ENCODE measurements at regions not wholly inside any gene's neighbourhood (a gene's known extent, or its start where the extent isn't known, plus 50 kb on each side); places are given as distances from the start of the nearest gene placed in this dataset.

- CTCF ChIA-PET: no interaction called here
These were observed 1291.0 kb upstream of the CNTN5 start for GRCh38 chr11:97729546-97730272.

GRCh38 chr11:97732011-97732632, 1288.6 kb upstream of the CNTN5 start:
- CTCF ChIA-PET: no interaction called here

More at GRCh38 chr11:97729546-97730272, 1291.0 kb upstream of the CNTN5 start:
- H3K4me3 ChIP-seq (ENCODE audit: low read depth, low read length): no peak overlapping the region
- H3K9me3 ChIP-seq: 0 out of 2 replicates have a peak, but pooled peaks cover 3% of the 10 kb centered on the region
- Mint-ChIP-seq H3K9me3 (ENCODE audit: unreplicated experiment) (peaks cover 29% of the 10 kb centered on the region), H3K27ac (ENCODE audit: unreplicated experiment) (no peak overlapping the region), H3K27me3 (ENCODE audit: insufficient read depth, unreplicated experiment) (no peaks in the 10 kb centered on the region), H3K4me1 (ENCODE audit: low read depth, unreplicated experiment) (peaks cover 17% of the 10 kb centered on the region), H3K4me3 (ENCODE audit: unreplicated experiment) (no peak overlapping the region), H3K36me3 (ENCODE audit: insufficient read depth, unreplicated experiment) (peaks cover 4% of the 10 kb centered on the region)
- POLR2A ChIA-PET: no interaction called here
- peaks cover 21% of the 10 kb centered on the region for H3K4me1 ChIP-seq
- H3K36me3 ChIP-seq (ENCODE audit: control insufficient read depth, insufficient read depth, low read length): no peaks in the 10 kb centered on the region
- no TSS peak for BruUV-seq (replicated peaks)
- no peaks in the 10 kb centered on the region for H3K27me3 ChIP-seq (replicated peaks; ENCODE audit: control insufficient read depth, insufficient read depth, low read length)
- TF ChIP-seq CTCF (IDR thresholded peaks at IDR 0.05; ENCODE audit: insufficient read depth in 1 of 2, low read depth in 1 of 2, low read length in 1 of 2, severe bottlenecking in 1 of 2, unreplicated experiment in 1 of 2): no peak
- no peak for DNase-seq
- intact Hi-C loops (cut with micrococcal nuclease; ENCODE audit: unreplicated experiment): no loop called here

GRCh38 chr11:97738751-97739150, 1282.0 kb upstream of the CNTN5 start:
- H3K9me3 ChIP-seq: peaks cover 5% of the 10 kb centered on the region
- Mint-ChIP-seq H3K27me3 (ENCODE audit: insufficient read depth, unreplicated experiment) (no peaks in the 10 kb centered on the region), H3K9me3 (ENCODE audit: unreplicated experiment) (peaks cover 56% of the 10 kb centered on the region), H3K36me3 (ENCODE audit: insufficient read depth, unreplicated experiment) (no peaks in the 10 kb centered on the region), H3K27ac (ENCODE audit: unreplicated experiment) (no peak overlapping the region), H3K4me3 (ENCODE audit: unreplicated experiment) (no peak overlapping the region), H3K4me1 (ENCODE audit: low read depth, unreplicated experiment) (no peaks in the 10 kb centered on the region)
- H3K4me1 ChIP-seq: peaks cover under 1% of the 10 kb centered on the region; the same call in 1 of the 2 replicates
- no peak overlapping the region for H3K4me3 ChIP-seq (ENCODE audit: low read depth, low read length)
- H3K27me3 ChIP-seq (replicated peaks; ENCODE audit: control insufficient read depth, insufficient read depth, low read length): no peaks in the 10 kb centered on the region
- no peaks in the 10 kb centered on the region for H3K36me3 ChIP-seq (ENCODE audit: control insufficient read depth, insufficient read depth, low read length)
- intact Hi-C loops (cut with micrococcal nuclease; ENCODE audit: unreplicated experiment): no loop called here
- ChIA-PET POLR2A (no interaction called here), CTCF (no interaction called here)
- no TSS peak for BruUV-seq (replicated peaks)
- no peak for TF ChIP-seq CTCF (IDR thresholded peaks at IDR 0.05; ENCODE audit: insufficient read depth in 1 of 2, low read depth in 1 of 2, low read length in 1 of 2, severe bottlenecking in 1 of 2, unreplicated experiment in 1 of 2)
- DNase-seq: no peak

More at GRCh38 chr11:97732011-97732632, 1288.6 kb upstream of the CNTN5 start:
- DNase-seq: peak; percentile 65 to 69
- Histone ChIP-seq H3K4me1 (peaks cover 21% of the 10 kb centered on the region), H3K4me3 (ENCODE audit: low read depth, low read length) (no peak overlapping the region), H3K27me3 (replicated peaks; ENCODE audit: control insufficient read depth, insufficient read depth, low read length) (no peaks in the 10 kb centered on the region), H3K36me3 (ENCODE audit: control insufficient read depth, insufficient read depth, low read length) (no peaks in the 10 kb centered on the region), H3K9me3 (no peaks in the 10 kb centered on the region)
- H3K36me3 Mint-ChIP-seq (ENCODE audit: insufficient read depth, unreplicated experiment): peaks cover 4% of the 10 kb centered on the region
- H3K27ac Mint-ChIP-seq (ENCODE audit: unreplicated experiment): peak overlapping the region; percentile 18
- intact Hi-C loops (cut with micrococcal nuclease; ENCODE audit: unreplicated experiment): loop anchor here (1.0 kb wide), 1 partner anchor 11 kb away; no protein-coding TSS in a partner anchor
- H3K4me3 Mint-ChIP-seq (ENCODE audit: unreplicated experiment): peak overlapping the region; percentile 7
- BruUV-seq (replicated peaks): no TSS peak
- POLR2A ChIA-PET: no interaction called here
- H3K9me3 Mint-ChIP-seq (ENCODE audit: unreplicated experiment): peaks cover 30% of the 10 kb centered on the region
- peaks cover 17% of the 10 kb centered on the region for H3K4me1 Mint-ChIP-seq (ENCODE audit: low read depth, unreplicated experiment)
- H3K27me3 Mint-ChIP-seq (ENCODE audit: insufficient read depth, unreplicated experiment): no peaks in the 10 kb centered on the region
- TF ChIP-seq CTCF (IDR thresholded peaks at IDR 0.05; ENCODE audit: insufficient read depth in 1 of 2, low read depth in 1 of 2, low read length in 1 of 2, severe bottlenecking in 1 of 2, unreplicated experiment in 1 of 2): no peak
